HG03432 (cell line): ENCODE measurements at regions not wholly inside any gene's neighbourhood (a gene's known extent, or its start where the extent isn't known, plus 50 kb on each side); places are given as distances from the start of the nearest gene placed in this dataset.
A peak's percentile ranks its signal among the peaks of the same experiment; 100 is the strongest.

Experiments used
- ATAC-seq: cut with Tn5 transposase; IDR thresholded peaks from one replicate; pipeline ENCODE4 v1.9.1; 2021; ENCODE audit warnings: mild to moderate bottlenecking, moderate library complexity; ENCODE audit not compliant: unreplicated experiment

- no peak for ATAC-seq
These were observed 115.1 kb upstream of the DAP start for GRCh38 chr5:10876006-10876744.

DNA sequence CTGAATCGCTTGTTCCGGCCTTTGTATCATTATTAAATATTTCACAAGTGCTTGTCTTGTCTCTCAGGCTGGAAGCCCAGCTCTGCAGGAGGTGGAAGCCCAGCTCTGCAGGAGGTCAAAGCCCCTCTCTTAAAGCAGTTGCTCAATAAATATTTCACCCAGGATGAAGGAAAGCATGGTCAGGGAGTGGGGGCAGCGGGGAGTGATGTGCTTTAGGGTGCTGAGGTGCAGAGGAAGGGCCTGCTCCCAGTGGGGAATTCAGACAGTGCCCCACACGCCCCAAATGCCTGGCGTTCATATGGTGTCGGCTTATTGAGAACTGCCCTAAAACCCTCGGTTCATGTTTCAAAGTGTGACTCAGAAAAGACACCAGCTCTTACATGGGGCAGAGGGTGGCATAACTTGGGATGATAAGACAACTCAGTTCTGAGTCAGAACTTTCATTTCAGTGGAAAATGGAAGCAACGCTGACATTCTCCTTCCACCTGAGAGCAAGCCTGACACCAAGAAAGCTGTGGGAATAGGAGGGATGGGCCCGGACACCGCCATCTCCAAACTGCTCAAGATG, 114.3 kb upstream of the DAP start:
- no peak for ATAC-seq

DNA sequence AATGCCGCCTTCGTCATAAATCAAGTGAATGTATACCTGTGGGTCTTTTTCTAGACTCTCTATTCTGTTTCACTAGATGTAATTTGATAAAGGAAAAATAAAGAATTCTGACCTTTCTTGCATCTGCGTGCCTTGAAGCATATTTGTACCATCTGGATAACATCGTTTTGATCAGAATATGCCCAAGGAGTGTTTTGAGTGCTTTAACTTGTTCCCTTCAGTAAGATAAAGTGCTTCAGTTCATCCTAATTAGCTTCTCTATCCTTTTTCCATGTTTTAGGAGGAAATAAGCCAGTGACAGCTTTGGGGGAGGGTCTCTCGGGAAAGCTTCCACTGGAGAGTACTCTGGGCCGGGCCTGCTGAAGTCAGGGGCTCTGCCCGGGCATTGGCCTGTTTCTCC, 113.5 kb upstream of the DAP start:
- no peak for ATAC-seq

GRCh38 chr5:10870791-10871190, 109.8 kb upstream of the DAP start:
- no peak for ATAC-seq

DNA sequence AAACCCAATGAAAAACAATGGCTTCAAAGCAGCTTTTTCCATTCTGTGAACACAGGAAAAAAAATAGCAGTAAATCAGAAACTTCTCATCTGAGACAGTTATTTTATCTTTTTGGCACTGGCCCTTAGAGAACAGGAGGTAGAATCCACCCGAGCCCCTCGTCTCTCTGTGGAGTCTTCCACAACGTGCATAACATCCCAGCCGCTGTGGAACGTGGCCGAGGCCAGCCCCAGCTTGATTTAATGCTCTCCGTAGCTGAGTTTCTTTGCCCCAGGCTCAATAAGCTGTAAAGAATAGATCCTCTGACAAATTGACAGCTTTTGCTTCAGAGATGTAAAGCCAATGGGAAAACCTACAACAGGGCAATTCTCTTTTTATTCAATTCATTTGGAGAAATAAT, 107.9 kb upstream of the DAP start:
- ATAC-seq: no peak

GRCh38 chr5:10867389-10868303, 106.6 kb upstream of the DAP start:
- ATAC-seq: no peak

DNA sequence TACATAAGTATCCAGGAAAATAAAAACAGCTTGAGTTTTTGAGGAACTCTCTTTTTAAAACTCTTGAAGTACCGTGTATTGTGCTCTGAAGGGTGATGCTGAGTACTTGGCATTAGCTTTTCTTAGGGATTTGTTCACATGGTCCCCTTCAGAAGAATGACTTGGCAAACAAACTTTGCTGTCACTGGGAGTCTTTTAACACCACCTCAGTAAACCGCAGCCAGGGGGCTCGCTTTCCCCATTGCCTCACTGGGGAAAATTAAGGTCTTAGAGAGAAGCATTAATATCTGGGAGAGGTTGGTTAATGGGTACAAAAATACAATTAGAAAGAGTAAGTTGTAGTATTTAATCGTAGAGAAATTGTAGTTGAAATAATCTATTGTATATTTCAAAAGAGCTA, 105.9 kb upstream of the DAP start:
- ATAC-seq: no peak

DNA sequence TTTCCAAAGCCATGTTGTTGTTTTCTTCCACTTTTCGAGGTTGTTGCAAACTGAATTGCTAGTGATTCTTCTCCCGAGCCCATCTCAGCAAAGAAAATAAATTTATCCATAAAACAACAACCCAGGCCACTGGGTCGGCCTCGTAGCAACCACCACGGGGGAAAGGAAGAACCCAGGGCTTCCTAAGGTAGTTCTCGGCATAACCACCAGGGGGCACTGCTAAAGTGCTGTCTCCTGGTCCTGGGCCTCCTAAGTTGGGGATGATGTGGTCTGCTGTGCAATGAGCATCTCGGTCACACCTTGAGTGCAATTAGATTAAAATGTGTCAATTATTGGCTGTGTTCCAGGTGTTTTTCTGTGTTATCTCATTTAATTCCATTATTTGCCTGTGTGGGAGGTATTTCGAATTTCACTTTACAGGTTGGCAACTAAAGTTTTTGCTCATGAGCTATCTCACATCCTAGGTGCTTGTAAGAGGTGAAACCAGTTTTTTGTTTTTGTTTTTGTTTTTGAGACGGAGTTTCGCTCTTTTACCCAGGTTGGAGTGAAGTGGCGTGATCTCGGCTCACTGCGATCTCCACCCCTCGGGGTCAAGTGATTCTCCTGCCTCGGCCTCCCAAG, 102.8 kb upstream of the DAP start:
- peak; percentile 93 for ATAC-seq

- ATAC-seq: no peak
These were observed 101.1 kb upstream of the DAP start for GRCh38 chr5:10862085-10862484.

DNA sequence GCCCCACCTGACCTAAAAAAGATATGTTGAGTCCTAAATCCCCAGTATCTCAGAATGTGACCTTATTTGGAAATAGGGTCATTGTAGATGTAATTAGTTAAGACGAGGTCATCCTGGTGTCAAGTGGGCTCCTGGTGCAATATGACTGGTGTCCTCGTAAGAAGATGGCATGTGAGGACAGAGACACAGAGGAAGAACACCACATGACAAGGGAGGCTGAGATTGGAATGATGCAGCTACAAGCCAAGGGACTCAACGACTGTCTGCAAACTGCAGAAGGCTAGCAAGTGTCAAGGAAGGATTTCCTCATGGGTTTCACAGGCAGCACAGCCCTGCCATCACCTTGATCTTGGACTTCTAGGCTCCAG, 100.4 kb upstream of the DAP start:
- ATAC-seq: no peak

DNA sequence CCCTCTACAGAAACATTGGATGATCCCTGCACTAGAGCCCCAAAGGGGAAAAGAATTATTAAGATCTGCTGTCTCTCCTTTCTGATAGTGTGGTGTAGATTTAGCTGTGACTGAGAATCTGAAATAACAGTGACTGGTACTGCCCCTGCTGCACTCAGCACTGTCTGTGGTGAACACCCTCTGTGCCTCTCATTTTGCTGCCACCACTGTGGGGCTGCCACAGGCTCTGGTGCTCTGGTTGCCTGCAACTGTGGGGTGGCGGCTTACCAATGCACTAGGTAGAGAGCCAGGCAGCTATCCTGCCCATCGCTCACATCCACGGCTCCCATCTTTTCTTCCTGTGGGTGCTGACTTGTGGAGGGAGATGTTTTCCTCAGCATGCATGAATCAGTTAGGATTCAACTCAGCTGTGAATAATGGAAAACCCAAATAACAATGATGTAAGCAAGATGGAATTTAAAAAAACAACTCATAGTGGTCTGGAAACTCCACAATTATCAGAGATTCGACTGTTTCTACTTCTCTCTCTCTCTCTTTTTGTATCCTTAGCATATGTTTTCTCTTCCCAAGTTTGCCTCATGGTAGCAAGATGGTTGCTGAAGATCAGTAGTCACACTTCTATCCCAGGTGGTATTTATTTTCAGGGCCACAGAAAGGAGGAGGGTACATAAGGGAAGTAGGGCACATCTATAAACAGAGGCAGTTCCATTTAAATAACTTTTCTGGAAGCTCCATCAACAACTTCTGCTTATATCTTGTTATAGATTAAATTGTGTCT, 99.8 kb upstream of the DAP start:
- no peak for ATAC-seq

DNA sequence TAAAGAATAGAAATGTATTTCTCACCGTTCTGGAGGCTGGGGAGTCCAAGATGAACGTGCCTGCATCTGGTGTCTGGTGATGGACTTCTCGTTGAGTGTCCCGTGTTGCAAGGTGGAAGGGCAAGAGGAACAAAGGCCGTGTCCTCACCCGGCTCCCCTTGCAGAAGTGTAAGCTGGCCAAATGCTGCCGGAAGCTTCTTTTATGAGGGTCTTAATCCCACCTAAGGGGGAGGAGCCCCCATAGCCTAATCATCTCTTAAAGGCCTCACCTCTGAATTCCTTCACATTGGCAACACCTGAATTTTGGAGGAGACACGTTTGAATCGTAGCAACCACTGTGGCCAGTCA, 99.1 kb upstream of the DAP start:
- ATAC-seq: no peak

GRCh38 chr5:10859393-10860195, 98.6 kb upstream of the DAP start:
- ATAC-seq: no peak

- no peak for ATAC-seq
These were observed 97.9 kb upstream of the DAP start for GRCh38 chr5:10858945-10859344.

- no peak for ATAC-seq
These were observed 97.3 kb upstream of the DAP start for GRCh38 chr5:10858307-10858706.

DNA sequence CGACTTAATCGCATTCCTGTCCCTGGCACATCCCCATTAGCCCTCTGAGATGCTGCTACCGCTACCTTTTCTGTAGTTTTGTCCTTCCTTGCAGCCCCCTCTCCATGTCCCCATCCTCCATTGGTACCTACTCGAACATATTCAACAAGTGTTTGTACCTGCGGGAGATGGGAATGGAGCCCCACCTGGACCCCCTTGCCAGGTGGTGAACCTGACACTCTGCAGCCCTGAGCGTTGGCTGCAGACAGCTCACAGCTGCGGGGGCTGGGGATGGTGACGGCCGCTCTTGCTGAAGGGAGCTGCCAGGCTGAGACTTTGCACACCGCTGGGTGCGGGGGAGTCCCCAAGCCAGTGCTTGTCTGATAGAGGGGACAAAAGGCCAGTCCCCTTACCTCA, 96.3 kb upstream of the DAP start:
- ATAC-seq: no peak

DNA sequence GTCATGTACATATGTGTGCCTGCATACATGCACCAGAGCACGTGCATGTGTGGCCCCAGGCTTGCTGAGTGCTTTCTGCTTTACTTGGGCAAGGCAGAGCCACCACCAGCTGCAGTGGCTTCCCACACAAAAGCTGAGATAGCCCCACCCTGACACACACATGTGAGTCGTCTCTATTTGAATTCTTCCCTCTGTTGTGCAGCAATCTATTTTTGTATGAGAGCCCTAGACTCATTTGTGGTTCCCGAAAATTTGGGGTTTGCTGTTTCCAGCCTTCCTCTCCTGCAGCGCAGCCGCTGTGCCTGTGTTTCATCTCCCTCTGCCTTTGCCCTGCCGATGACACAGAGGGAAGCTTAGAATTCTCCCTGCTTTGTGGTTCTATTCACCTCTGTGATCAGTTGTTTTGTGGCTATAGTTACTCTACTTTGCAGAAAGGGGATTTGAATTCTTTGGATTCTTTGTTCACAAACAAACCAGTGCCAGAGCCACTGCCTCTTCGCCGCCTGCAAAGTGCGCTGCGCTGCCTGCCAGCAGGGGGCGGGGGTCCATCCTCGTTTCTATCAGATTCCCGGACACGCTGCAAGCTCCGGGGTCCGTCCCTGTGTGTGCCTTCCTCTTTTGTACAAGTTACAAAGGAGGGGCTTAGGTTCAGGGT, 95.8 kb upstream of the DAP start:
- no peak for ATAC-seq

GRCh38 chr5:10856071-10856470, 95.0 kb upstream of the DAP start:
- no peak for ATAC-seq

GRCh38 chr5:10854506-10855277, 93.7 kb upstream of the DAP start:
- no peak for ATAC-seq
